ENCODE measurements at regions not wholly inside any gene's neighbourhood (a gene's known extent, or its start where the extent isn't known, plus 50 kb on each side); places are given as distances from the start of the nearest gene placed in this dataset.

DNA sequence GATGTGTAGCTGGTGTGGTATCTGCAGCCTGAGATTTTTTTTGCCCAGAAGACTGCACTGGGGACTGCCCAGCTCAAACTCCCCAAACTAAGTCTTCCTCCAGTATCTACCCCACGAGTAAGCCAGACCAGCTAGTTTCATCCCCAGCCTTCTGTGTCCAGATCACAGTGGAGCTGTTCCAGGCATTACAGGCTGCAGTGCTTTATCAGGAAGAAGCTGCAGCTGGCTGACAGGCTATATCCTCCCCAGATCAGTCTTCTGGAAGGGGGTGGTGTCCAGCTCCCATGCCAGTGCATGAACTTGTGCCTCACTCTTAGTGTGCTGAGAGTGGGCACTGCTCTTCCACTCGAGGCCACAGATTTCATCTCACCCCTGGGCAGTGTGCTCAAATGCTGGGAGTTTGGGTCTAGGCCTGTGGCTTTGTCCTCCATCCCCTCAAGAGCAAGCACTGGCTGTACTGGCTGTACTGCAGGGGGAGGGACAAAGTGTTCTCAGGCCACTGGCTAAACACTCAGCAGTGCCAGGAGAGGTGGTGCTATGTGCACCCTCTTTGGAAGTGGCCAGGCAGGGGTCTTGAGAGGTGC lies 679.1 kb upstream of the COBL start:
- no peaks in the 10 kb centered on the region for H3K4me1 Mint-ChIP-seq (ENCODE audit: low read depth)
- H3K27me3 Mint-ChIP-seq = no peaks in the 10 kb centered on the region
- H3K4me3 Mint-ChIP-seq (ENCODE audit: low read depth) = no peak overlapping the region
- H3K27ac Mint-ChIP-seq = no peak overlapping the region
- TF ChIP-seq, protein P1, sequence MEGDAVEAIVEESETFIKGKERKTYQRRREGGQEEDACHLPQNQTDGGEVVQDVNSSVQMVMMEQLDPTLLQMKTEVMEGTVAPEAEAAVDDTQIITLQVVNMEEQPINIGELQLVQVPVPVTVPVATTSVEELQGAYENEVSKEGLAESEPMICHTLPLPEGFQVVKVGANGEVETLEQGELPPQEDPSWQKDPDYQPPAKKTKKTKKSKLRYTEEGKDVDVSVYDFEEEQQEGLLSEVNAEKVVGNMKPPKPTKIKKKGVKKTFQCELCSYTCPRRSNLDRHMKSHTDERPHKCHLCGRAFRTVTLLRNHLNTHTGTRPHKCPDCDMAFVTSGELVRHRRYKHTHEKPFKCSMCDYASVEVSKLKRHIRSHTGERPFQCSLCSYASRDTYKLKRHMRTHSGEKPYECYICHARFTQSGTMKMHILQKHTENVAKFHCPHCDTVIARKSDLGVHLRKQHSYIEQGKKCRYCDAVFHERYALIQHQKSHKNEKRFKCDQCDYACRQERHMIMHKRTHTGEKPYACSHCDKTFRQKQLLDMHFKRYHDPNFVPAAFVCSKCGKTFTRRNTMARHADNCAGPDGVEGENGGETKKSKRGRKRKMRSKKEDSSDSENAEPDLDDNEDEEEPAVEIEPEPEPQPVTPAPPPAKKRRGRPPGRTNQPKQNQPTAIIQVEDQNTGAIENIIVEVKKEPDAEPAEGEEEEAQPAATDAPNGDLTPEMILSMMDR (IDR thresholded peaks at IDR 0.05; ENCODE audit: unreplicated experiment) = no peak
- no peaks in the 10 kb centered on the region for H3K36me3 Mint-ChIP-seq (ENCODE audit: insufficient read depth)
- peaks cover 11% of the 10 kb centered on the region for H3K9me3 Mint-ChIP-seq (ENCODE audit: low read depth)
- DNase-seq (ENCODE audit: low spot score, unreplicated experiment) = no peak

DNA sequence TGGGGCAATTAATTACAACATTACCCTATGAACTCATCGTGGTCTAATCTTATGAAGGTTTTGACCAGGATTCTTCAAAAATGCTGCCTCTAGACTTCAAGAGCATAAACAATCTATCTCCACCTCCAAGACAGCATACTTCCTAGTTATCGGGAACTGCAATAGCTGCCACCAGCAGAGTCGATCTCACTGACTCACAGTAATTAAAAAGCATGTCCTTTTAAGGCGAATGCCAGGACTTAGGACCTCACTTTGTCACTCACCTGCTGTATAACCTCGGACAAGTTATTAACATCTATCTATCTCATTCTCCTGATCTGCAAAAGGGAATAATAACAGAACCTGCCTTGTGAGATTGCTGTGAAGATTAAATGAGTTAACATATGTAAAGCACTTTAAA lies 666.0 kb upstream of the COBL start:
- no peak overlapping the region for H3K27ac Mint-ChIP-seq
- TF ChIP-seq, protein P1 (IDR thresholded peaks at IDR 0.05; ENCODE audit: unreplicated experiment) = no peak

DNA sequence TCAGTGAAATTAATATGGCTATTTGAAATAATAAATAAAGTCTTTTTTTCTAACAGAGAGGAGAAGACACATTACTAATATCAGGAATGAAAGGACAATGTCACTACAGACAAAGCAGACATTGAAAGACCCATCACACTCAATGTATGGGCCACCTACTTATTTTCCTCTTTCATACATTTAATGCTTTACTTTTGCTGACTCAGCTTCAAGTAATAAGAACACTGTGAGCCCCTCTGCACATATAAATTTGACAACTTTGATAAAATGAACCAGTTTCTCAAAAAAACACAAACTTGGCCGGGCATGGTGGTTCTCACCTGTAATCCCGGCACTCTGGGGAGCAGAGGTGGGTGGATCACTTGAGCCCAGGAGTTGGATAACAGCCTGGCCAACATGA lies 664.2 kb upstream of the COBL start:
- no peaks in the 10 kb centered on the region for H3K4me1 Mint-ChIP-seq (ENCODE audit: low read depth)
- H3K27ac Mint-ChIP-seq = no peak overlapping the region
- no peaks in the 10 kb centered on the region for H3K36me3 Mint-ChIP-seq (ENCODE audit: insufficient read depth)
- H3K27me3 Mint-ChIP-seq = no peaks in the 10 kb centered on the region
- TF ChIP-seq, protein P1 (IDR thresholded peaks at IDR 0.05; ENCODE audit: unreplicated experiment) = no peak
- no peak overlapping the region for H3K4me3 Mint-ChIP-seq (ENCODE audit: low read depth)
- no peak for DNase-seq (ENCODE audit: low spot score, unreplicated experiment)
- H3K9me3 Mint-ChIP-seq (ENCODE audit: low read depth) = no peaks in the 10 kb centered on the region

More for the DNA sequence above, 666.0 kb upstream of the COBL start:
- H3K9me3 Mint-ChIP-seq (ENCODE audit: low read depth) = no peaks in the 10 kb centered on the region
- no peaks in the 10 kb centered on the region for H3K27me3 Mint-ChIP-seq
- no peak overlapping the region for H3K4me3 Mint-ChIP-seq (ENCODE audit: low read depth)
- H3K36me3 Mint-ChIP-seq (ENCODE audit: insufficient read depth) = no peaks in the 10 kb centered on the region
- H3K4me1 Mint-ChIP-seq (ENCODE audit: low read depth) = no peaks in the 10 kb centered on the region
- no peak for DNase-seq (ENCODE audit: low spot score, unreplicated experiment)

DNA sequence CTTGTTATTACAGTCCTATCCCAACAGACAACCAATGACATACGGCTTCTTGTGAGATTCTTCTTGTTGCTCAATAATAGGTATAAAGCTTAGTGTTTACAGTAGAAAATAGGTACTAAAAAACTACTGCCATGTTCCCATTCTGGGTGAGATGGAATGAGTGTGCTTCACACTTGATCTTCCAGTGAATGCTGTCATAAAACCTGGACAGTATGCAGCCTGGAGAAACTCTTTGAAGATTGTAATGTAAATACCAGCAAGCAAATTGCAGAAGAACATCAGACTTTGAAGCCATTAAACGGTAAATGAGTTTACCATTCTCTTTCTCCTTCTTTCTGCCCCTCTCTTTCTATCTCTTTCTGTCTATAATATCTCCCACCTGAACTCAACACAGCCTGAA lies 663.7 kb upstream of the COBL start:
- no peak overlapping the region for H3K27ac Mint-ChIP-seq
- TF ChIP-seq, protein P1 (IDR thresholded peaks at IDR 0.05; ENCODE audit: unreplicated experiment) = no peak
- H3K36me3 Mint-ChIP-seq (ENCODE audit: insufficient read depth) = no peaks in the 10 kb centered on the region
- no peak for DNase-seq (ENCODE audit: low spot score, unreplicated experiment)
- H3K4me3 Mint-ChIP-seq (ENCODE audit: low read depth) = no peak overlapping the region
- no peaks in the 10 kb centered on the region for H3K27me3 Mint-ChIP-seq
- no peaks in the 10 kb centered on the region for H3K9me3 Mint-ChIP-seq (ENCODE audit: low read depth)
- no peaks in the 10 kb centered on the region for H3K4me1 Mint-ChIP-seq (ENCODE audit: low read depth)

DNA sequence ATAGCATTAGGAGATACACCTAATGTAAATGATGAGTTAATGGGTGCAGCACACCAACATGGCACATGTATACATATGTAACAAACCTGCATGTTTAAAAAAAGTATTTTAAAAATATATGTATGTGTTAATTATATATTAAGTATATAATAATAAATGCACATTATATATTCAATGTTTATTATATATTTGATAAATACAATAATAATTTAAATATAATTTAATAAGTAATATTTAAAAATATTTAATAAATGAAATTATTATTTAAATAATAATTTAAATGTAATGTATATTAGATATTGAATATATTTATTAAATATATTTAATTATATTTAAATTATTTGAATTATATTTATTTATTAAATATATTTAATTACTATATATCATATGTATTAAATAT lies 661.3 kb upstream of the COBL start:
- no peaks in the 10 kb centered on the region for H3K27me3 Mint-ChIP-seq
- TF ChIP-seq, protein P1 (IDR thresholded peaks at IDR 0.05; ENCODE audit: unreplicated experiment) = no peak
- no peaks in the 10 kb centered on the region for H3K4me1 Mint-ChIP-seq (ENCODE audit: low read depth)
- no peak overlapping the region for H3K4me3 Mint-ChIP-seq (ENCODE audit: low read depth)
- no peaks in the 10 kb centered on the region for H3K36me3 Mint-ChIP-seq (ENCODE audit: insufficient read depth)
- H3K9me3 Mint-ChIP-seq (ENCODE audit: low read depth) = no peaks in the 10 kb centered on the region
- no peak for DNase-seq (ENCODE audit: low spot score, unreplicated experiment)
- no peak overlapping the region for H3K27ac Mint-ChIP-seq

Measured in progenitor cell of endocrine pancreas (in vitro differentiated cells).